Kidney tubule cell (primary cell): ENCODE measurements at regions not wholly inside any gene's neighbourhood (a gene's known extent, or its start where the extent isn't known, plus 50 kb on each side); places are given as distances from the start of the nearest gene placed in this dataset.
"Not testable (repeated sequence)": the region's sequence is repeated elsewhere in the genome, so short reads cannot be mapped to it uniquely, and the experiment has no call there.

Experiments
- DNase-seq: peaks from one replicate; pipeline ENCODE4 v3.0.0-alpha.2; 2018; ENCODE audit warnings: low spot score

- no peak for DNase-seq
Measured at GRCh38 chr10:23493711-23494110, 54.8 kb downstream of the OTUD1 start.

- DNase-seq, result no peak
Measured at GRCh38 chr10:23496727-23497126, 57.9 kb downstream of the OTUD1 start.

DNA sequence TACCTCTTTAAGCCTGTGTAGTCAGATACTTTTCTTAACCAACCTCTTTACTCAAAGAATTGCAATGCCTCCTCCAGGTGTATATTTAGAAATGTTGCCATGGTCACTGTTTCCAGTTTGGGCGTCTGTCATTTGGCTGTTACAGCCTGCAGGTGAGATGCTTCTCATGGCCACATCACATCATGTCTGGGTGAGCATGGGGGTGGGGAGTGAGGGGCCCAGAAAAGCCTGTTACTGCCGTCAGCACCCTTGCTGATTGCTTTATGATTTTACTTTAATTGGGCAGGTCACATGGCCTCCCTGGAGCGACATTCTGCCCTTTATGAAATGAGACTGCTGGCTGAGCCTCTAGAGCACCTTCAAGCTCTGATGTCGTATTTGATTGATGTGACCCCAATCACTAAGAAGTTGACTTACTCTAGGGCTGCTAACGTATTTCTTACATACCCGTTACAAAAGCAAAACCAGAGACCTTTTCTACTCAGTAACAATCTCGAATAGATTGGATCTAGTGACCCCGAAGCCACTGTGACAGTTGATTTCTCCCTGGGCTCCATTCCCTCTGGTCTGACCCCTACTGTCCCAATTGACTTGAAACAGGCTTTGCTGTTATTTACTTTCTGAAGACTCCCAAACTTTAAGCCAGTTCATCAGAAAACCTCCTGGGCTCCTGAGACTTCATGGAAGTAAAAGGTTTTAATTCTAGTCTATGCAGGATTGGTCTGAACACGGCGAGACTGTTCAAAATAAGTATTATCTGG is 60.7 kb downstream of the OTUD1 start:
- no peak for DNase-seq

DNA sequence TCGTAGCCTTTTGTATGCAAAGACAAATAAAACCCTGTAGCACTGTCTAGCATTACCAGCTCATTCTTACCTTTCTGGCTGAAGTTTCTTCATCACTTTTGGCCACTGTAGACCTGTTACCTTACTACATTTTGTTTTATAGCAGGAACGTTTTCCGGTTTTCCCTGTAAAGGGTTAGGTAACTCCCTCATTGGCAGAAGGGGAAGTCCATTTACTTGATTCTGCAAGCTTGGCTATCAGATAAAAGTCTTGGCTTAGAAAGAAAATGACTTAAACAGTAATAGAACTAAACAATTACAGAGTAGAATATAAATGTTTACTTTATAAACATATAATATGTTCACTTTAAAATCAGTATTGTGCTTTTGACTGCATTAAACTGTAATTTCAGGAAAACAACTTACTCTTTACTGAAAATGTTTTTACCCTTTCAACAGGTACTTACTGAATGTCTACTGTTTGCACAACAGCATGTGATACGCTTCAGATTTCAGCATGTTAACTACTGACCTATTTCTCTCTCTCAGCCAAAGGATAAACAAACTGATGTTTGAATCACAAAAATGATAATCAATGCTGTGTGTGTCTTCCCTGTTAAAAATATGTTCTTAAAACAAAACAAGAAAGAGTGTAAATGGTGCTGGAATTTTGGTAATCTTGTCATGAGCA is 67.1 kb downstream of the OTUD1 start:
- DNase-seq, result no peak

- peak; percentile 82 for DNase-seq
Measured at GRCh38 chr10:23512355-23513058, 73.6 kb downstream of the OTUD1 start.

DNA sequence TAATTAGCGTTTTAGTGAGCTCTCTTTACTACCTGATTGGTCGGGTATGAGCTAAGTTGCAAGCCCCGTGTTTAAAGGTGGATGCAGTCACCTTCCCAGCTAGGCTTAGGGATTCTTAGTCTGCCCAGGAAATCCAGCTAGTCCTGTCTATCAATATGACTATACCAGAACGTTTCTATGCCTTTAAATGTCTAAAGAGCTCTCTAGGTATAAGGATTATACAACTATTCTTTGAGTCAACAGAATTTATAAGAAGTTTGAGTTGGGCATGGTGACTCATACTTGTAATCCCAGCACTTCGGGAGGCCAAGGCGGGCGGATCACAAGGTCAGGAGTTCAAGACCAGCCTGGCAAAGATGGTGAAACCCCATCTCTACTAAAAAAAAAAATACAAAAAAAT is 74.7 kb downstream of the OTUD1 start:
- not testable (repeated sequence) for DNase-seq

DNA sequence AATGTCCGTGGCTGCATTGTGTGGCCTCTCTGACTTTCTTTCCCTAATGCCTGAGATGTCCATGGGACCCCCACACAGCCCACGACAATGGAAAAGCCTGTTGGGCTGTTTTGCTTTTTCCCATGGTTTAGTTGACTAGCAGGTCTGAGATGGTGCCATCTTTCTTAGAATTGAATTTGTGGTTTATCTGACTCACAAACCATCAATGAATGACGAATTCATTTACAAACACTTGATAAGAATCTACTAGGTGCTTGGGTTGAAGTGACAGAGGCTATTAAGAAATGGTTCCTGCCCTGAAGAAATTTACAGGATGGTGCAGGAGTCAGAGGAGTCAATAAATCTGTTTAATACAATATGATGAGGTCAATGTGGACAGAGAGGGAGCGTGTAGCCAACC is 75.4 kb downstream of the OTUD1 start:
- DNase-seq, result peak; percentile 56

DNA sequence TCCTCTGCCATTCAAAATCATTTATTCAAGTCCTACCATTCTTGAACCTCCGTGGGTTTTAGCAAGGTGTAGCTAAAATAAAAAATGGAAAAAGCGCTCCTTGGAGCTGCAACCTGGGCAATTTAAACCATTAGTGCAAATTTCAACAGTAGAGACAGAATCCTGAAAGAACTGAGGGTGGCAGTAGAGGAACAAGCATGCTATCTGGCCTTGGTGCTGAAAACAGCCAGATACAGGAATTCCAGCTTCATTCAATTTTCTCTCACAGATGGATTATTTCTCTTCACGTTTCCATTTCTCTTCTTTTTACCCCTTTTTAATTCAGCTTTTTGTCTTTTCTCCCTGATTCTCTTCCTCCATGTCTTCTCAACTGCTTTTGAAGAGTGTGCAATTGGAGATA is 77.7 kb downstream of the OTUD1 start:
- DNase-seq, result peak; percentile 39

DNA sequence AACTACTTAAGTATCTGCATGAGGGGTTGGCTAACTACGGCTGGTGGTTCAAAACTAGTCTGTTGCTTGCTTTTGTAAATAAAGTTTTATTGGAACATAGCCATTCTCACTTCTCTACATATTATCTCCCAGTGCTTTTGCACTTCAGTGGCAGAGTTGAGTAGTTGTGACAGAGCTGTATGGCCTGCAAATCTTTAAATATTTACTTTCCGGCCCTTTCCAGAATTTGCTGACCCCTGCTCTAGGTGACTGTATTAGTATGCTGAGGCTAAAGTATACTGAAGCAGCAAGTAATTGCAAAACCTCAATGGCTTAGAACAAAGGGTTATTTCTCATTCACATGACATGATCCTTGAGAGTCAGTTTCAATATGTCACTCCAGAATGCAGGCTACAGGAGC is 78.3 kb downstream of the OTUD1 start:
- no peak for DNase-seq

DNA sequence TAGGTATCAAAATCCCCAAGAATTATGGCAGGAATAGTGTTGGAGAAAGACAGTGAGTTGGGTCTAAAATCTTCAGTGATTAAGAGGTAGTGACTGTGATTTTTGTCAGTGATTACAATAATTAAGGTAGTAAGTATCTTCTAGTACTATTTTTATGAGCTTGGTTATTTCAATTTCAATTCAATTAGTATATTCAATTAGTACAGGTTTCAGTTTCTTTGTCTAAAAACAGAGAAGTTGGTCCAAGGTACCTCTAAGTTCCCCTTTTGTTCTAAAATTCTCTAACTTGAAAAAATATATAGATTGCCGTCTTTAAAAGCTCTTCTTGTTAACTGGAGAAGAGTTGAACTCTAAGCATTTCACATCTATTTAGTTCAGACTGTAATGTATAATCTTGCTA is 82.9 kb downstream of the OTUD1 start:
- DNase-seq, result no peak

DNA sequence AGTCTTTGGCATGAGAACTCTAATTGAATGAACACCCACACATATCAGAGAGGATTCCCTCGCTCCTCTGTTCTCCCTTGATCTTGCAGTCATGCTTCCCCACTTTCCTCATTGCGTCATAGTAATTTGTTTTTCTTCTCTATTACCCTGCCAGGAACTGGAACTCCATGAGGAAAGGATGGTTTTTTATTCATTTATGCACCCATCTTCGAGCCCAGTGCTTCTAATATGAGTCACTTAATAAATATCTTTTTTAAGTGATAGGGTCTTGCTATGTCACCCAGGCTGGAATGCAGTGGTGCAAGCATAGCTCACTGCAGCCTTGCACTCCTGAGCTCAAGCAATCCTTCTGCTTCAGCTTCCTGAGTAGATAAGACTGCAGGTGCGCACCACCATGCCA is 83.5 kb downstream of the OTUD1 start:
- peak; percentile 57 for DNase-seq

DNA sequence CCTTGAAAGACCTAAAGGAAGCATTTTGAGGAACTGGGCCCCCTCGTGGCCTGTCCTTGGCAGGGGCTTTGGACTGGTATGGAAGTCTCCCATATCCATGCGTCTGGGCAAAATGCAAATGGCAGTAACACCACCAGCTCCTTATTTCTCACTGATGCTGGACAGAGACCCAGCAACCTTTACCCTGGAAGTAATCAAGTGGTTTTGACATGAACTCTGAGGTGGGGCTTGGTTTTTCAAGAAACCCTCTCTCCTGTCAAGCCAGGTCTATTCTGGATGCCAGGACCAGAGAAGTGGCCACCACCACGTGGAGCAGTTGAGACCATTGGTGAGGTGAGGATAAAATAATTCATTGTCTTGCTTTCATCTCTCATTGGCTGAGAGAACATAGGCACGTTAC is 84.4 kb downstream of the OTUD1 start:
- no peak for DNase-seq

GRCh38 chr10:23525406-23525805 is 86.5 kb downstream of the OTUD1 start:
- peak; percentile 46 for DNase-seq

GRCh38 chr10:23528419-23528818 is 89.5 kb downstream of the OTUD1 start:
- no peak for DNase-seq

DNA sequence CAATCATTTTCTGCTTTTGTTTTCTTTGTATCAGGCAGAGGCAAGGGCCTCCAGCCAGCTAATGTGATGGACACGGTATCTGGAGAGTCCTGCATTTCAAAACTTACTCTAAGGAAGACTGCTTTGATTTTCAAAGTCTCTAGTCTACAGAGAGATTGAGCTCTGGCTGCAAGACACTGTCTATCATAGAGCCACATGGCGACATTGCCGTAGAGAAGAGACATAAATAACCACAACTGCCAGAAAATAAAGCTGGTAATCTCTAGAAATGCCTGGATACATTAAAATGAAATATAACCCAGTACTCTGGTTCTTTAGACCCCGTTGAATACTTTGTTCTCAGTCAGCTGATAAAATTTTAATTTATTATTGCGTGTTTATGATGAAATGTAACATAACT is 90.8 kb downstream of the OTUD1 start:
- no peak for DNase-seq

GRCh38 chr10:23530079-23530478 is 91.2 kb downstream of the OTUD1 start:
- DNase-seq, result no peak

GRCh38 chr10:23533212-23533611 is 94.3 kb downstream of the OTUD1 start:
- DNase-seq, result no peak

GRCh38 chr10:23534326-23534725 is 95.5 kb downstream of the OTUD1 start:
- no peak for DNase-seq

DNA sequence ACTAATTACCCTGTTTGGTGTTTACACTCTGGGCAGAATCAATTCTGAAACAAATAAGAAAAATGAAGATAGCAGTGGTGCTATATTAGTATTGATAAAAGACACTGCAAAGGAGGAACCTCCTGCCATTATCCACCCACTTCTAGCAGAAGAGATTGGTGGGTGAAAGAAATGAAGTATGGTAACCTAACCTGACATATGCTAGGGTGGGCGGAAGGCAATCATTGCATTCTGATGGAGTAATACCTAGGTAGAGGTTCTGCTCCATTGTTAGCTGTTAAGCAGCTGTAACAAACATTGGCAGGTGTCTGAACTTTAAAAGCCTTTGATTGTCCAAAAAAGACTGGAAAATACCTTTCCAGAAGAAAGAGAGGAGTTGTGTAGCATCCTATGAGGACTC is 95.9 kb downstream of the OTUD1 start:
- DNase-seq, result no peak

- no peak for DNase-seq
Measured at GRCh38 chr10:23535381-23535780, 96.5 kb downstream of the OTUD1 start.

DNA sequence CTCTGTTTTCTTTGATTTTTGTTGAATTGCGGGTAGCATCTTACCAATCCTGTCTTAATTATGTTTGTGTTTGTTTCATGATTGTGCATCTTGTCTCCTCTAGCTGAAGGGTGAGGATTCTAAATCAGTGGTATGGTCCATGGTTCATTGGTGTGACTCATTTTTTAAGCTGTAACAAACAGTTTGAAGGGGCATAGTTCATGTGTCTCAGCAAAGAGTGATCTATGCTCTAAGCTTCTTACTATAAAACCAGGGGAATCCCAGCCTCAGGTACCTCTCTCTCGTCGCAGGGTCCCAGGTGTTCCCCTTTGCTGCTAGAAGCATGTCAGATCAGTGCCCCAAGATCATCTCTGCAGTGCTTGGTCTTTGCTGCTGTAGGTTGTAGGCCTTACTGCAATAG is 100.1 kb downstream of the OTUD1 start:
- DNase-seq, result no peak

GRCh38 chr10:23540401-23541030 is 101.6 kb downstream of the OTUD1 start:
- DNase-seq, result no peak
